Muscle layer of duodenum (tissue), 2 donors: ENCODE measurements at regions not wholly inside any gene's neighbourhood (a gene's known extent, or its start where the extent isn't known, plus 50 kb on each side); places are given as distances from the start of the nearest gene placed in this dataset.

Source experiments
- H3K27ac ChIP-seq: one replicate; pipeline ENCODE4 v1.7.0; 2013; ENCODE audit warnings: mild to moderate bottlenecking, low read length
- H3K27me3 ChIP-seq: one replicate; pipeline ENCODE4 v1.7.0; 2013; ENCODE audit warnings: low read depth, mild to moderate bottlenecking, control low read depth, low read length
- H3K36me3 ChIP-seq, 2 donors: one replicate each; pipeline ENCODE4 v1.7.0; 2013; ENCODE audit warnings: low read length in 2 of 2, control low read depth in 1 of 2, mild to moderate bottlenecking in 1 of 2; ENCODE audit not compliant: insufficient read depth in 2 of 2, control insufficient read depth in 1 of 2
- H3K4me1 ChIP-seq, 2 donors: one replicate each; pipeline ENCODE4 v1.7.0; 2013; ENCODE audit warnings: low read length in 2 of 2, mild to moderate bottlenecking in 2 of 2, control low read depth in 1 of 2, moderate library complexity in 1 of 2; ENCODE audit not compliant: insufficient read depth in 2 of 2, control insufficient read depth in 1 of 2
- H3K4me3 ChIP-seq, 2 donors: one replicate each; pipeline ENCODE4 v1.7.0; 2013; ENCODE audit warnings: low read length in 2 of 2, low read depth in 1 of 2, mild to moderate bottlenecking in 1 of 2
- H3K9me3 ChIP-seq, 2 donors: one replicate each; pipeline ENCODE4 v1.7.0; 2013; ENCODE audit warnings: low read length in 2 of 2, control low read depth in 1 of 2, mild to moderate bottlenecking in 1 of 2; ENCODE audit not compliant: control insufficient read depth in 1 of 2
- donor health status: healthy.

- no peaks in the 10 kb centered on the region for H3K36me3 ChIP-seq
- no peak overlapping the region for H3K27ac ChIP-seq
- no peaks in the 10 kb centered on the region for H3K4me1 ChIP-seq
- H3K27me3 ChIP-seq, result no peaks in the 10 kb centered on the region
- no peak overlapping the region for H3K4me3 ChIP-seq
- no peaks in the 10 kb centered on the region for H3K9me3 ChIP-seq
Observed at GRCh38 chr15:25950014-25950413, 86.9 kb upstream of the ATP10A start.

- H3K36me3 ChIP-seq, result no peaks in the 10 kb centered on the region
- H3K4me3 ChIP-seq, result no peak overlapping the region
- H3K9me3 ChIP-seq, result peaks cover 0 to 2% of the 10 kb centered on the region in 2 donors
- no peaks in the 10 kb centered on the region for H3K27me3 ChIP-seq
- no peak overlapping the region for H3K27ac ChIP-seq
- no peaks in the 10 kb centered on the region for H3K4me1 ChIP-seq
Observed at GRCh38 chr15:25947323-25948314, 84.5 kb upstream of the ATP10A start.

- no peak overlapping the region for H3K4me3 ChIP-seq
Observed at GRCh38 chr15:25946241-25946805, 83.2 kb upstream of the ATP10A start.

GRCh38 chr15:25944386-25944785 is 81.3 kb upstream of the ATP10A start:
- Histone ChIP-seq H3K27ac (no peak overlapping the region), H3K4me3 (no peak overlapping the region), H3K36me3 (no peaks in the 10 kb centered on the region), H3K27me3 (no peaks in the 10 kb centered on the region), H3K9me3 (peaks cover 0 to 2% of the 10 kb centered on the region in 2 donors), H3K4me1 (no peaks in the 10 kb centered on the region)

More at GRCh38 chr15:25946241-25946805, 83.2 kb upstream of the ATP10A start:
- no peaks in the 10 kb centered on the region for H3K4me1 ChIP-seq
- H3K9me3 ChIP-seq, result peaks cover 0 to 2% of the 10 kb centered on the region in 2 donors
- no peaks in the 10 kb centered on the region for H3K27me3 ChIP-seq
- no peak overlapping the region for H3K27ac ChIP-seq
- H3K36me3 ChIP-seq, result no peaks in the 10 kb centered on the region

- H3K4me3 ChIP-seq, result no peak overlapping the region
- H3K4me1 ChIP-seq, result no peaks in the 10 kb centered on the region
- no peak overlapping the region for H3K27ac ChIP-seq
- peaks cover 0 to 2% of the 10 kb centered on the region in 2 donors for H3K9me3 ChIP-seq
- no peaks in the 10 kb centered on the region for H3K27me3 ChIP-seq
- H3K36me3 ChIP-seq, result no peaks in the 10 kb centered on the region
Observed at GRCh38 chr15:25943831-25944230, 80.7 kb upstream of the ATP10A start.

DNA sequence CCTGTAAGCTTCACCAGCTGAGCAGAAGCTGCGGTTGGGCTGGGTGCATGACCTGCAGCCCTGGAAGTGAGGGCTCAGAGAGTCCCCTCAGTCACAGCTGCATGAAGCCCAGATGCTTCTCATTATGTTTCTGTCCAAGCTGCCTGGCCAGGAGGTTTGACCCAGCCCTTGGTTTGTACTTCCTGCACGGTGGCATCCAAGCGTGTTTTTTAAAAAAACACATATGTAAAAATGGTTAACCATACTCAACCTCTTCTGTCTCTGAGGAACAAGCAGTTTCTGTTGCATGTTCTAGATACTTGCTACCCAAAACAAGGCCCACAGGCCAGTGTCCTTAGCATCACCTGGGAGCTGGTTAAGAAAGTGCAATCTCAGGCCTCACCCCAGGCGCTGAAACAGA is 76.0 kb upstream of the ATP10A start:
- H3K4me1 ChIP-seq, result no peaks in the 10 kb centered on the region
- H3K4me3 ChIP-seq, result no peak overlapping the region
- no peaks in the 10 kb centered on the region for H3K27me3 ChIP-seq

GRCh38 chr15:25937796-25938195 is 74.7 kb upstream of the ATP10A start:
- Histone ChIP-seq H3K4me3 (no peak overlapping the region), H3K9me3 (no peaks in the 10 kb centered on the region), H3K27me3 (no peaks in the 10 kb centered on the region), H3K4me1 (peaks cover 0 to 9% of the 10 kb centered on the region in 2 donors), H3K27ac (no peak overlapping the region), H3K36me3 (no peaks in the 10 kb centered on the region)

More for the DNA sequence above, 76.0 kb upstream of the ATP10A start:
- Histone ChIP-seq H3K27ac (no peak overlapping the region), H3K36me3 (no peaks in the 10 kb centered on the region), H3K9me3 (no peaks in the 10 kb centered on the region)

DNA sequence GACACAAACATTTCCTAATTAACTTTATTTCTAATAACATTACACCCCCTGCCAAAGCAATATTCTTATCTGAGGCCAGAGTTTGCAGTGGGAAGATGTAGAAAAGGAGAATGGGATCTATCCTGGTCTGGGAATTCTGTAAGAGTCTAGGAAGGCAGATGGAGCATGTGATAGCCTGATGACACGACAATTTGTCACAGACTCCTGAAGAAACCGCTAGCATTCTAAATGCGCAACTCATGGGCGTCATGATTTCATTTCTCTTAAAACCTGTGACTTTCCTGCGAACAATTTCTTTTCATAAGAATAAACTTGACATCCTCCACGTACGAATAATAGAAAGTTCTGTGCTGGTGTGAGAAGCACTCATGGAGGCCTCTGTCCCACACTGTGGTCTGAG is 72.9 kb upstream of the ATP10A start:
- H3K36me3 ChIP-seq, result no peaks in the 10 kb centered on the region
- no peaks in the 10 kb centered on the region for H3K9me3 ChIP-seq
- peaks cover 0 to 10% of the 10 kb centered on the region in 2 donors for H3K4me1 ChIP-seq
- no peaks in the 10 kb centered on the region for H3K27me3 ChIP-seq
- H3K4me3 ChIP-seq, result no peak overlapping the region
- no peak overlapping the region for H3K27ac ChIP-seq

DNA sequence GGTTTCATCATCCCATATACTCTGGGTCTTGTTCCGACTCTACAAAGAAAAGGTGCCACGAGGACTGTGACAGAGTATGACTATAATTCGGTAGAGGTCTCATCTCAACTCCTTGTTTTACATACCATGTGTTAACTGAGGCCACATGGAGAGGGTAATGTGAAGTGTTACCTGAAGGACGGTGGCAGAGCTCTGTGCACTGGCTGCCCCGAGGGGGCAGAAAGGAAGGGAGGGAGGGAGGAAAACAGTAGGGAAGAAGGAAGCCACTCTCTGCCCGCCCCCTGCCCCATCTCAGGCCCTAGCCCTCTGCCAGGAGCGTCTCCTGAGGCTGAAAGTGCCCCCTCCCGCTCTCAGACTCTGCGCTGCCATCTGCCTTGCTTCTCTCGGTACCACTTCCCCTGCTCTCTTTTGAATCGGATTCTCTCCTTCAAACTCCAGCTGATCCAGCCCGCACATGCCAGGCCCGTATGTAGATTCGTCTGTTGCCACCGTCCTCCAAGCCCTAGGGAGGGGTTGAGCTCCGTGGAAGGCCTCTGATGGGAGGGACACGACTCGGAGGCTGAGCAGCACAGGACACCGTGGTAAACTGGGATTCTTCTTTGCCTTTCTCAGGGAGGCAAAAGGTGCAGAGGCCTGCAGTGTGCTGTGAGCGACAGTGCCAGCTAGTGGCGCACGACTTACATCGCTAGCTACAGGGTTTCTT is 70.5 kb upstream of the ATP10A start:
- Histone ChIP-seq H3K27ac (no peak overlapping the region), H3K9me3 (peaks cover 0 to 4% of the 10 kb centered on the region in 2 donors), H3K4me1 (peaks cover 0 to 10% of the 10 kb centered on the region in 2 donors), H3K27me3 (no peaks in the 10 kb centered on the region), H3K36me3 (no peaks in the 10 kb centered on the region), H3K4me3 (peak overlapping the region in 1 of 2 donors; percentile 47)

DNA sequence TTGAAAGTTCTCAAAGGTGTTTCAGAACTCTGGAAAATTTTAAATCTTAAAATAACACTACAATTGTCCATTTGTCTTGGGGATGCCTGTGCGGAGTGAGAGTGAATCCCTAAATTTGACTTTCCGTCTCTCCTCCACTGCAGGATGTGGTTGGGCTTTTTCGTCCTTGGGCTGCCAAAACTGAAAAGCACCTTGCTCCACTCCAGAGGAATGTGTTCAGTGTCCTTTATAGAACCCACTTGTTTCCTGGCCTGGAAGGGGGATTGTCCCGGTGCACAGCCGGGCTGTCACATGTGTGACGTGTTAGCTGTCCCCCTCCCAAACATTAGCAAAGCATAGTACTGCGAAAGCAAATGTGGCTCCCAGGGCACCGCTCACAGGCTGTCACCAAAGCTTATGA is 69.6 kb upstream of the ATP10A start:
- peaks cover 0 to 4% of the 10 kb centered on the region in 2 donors for H3K9me3 ChIP-seq
- H3K36me3 ChIP-seq, result no peaks in the 10 kb centered on the region
- peaks cover 0 to 10% of the 10 kb centered on the region in 2 donors for H3K4me1 ChIP-seq
- H3K4me3 ChIP-seq, result no peak overlapping the region
- no peaks in the 10 kb centered on the region for H3K27me3 ChIP-seq
- no peak overlapping the region for H3K27ac ChIP-seq

GRCh38 chr15:25931851-25932250 is 68.7 kb upstream of the ATP10A start:
- Histone ChIP-seq H3K4me3 (no peak overlapping the region), H3K9me3 (peaks cover 0 to 4% of the 10 kb centered on the region in 2 donors)

More at GRCh38 chr15:25931851-25932250, 68.7 kb upstream of the ATP10A start:
- H3K27me3 ChIP-seq, result no peaks in the 10 kb centered on the region
- no peak overlapping the region for H3K27ac ChIP-seq
- H3K4me1 ChIP-seq, result peaks cover 0 to 10% of the 10 kb centered on the region in 2 donors
- H3K36me3 ChIP-seq, result no peaks in the 10 kb centered on the region
